ENCODE measurements at regions not wholly inside any gene's neighbourhood (a gene's known extent, or its start where the extent isn't known, plus 50 kb on each side); places are given as distances from the start of the nearest gene placed in this dataset.

DNA sequence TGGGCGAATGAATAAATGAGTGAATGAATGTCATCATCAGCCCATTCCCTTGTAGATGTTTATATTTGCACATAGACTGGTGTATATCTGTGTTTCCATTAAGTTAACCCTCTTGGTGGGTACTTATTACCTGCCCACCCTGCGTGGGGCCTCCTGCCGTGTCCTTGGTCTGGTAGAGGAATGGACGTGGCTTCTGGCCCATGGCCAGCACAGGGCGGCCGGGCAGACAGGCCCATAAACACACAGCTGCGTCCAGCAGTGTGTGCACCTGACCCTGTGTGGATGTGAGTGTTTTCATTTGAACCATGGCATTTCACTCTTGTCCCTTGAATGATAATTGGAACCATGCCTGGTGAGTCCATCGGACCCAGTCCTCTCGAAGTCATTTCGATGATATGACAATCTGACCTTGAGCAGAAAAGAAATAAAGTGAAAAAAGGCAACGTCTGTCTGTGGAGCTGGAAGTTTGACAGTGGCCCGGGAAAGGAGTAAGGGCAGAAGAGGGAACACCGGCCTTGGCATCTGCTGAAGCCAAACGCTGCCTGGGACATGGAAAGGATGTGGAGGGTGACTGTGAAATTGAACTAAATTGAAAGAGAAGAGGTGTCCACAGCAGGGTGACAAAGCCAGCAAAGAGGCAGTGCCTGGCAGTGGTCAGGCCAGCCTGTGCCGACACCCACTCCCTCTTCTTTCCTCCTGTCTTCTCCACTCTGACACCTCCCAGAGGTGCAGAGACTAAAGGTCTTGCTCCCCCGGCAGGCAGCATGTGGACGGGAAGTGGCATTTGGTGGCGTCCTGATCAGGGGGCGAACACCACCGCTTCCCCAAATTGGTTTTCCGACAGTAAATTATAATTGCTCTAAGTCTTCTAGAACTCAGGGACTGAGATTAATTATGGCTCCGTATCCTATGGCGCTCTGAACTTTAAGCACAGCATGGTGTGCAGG lies 199.0 kb upstream of the ZMIZ1 start:
- TF ChIP-seq FOXM1 (IDR thresholded peaks at IDR 0.05; ENCODE audit: borderline replicate concordance) (no peak), ZNF384 (IDR thresholded peaks at IDR 0.05) (no peak), BHLHE40 (IDR thresholded peaks at IDR 0.05; ENCODE audit: borderline replicate concordance) (no peak), ELF4 (IDR thresholded peaks at IDR 0.05) (no peak), ARNT (IDR thresholded peaks at IDR 0.05) (no peak), SUZ12 (IDR thresholded peaks at IDR 0.05) (no peak), L3MBTL2 (conservative IDR thresholded peaks at IDR 0.05) (no peak), FOXA1 (IDR thresholded peaks at IDR 0.05) (no peak), CTBP1 (IDR thresholded peaks at IDR 0.05; ENCODE audit: borderline replicate concordance) (no peak), SP1 (IDR thresholded peaks at IDR 0.05) (no peak), LEF1 (IDR thresholded peaks at IDR 0.05; ENCODE audit: borderline replicate concordance) (no peak), FOXK2 (IDR thresholded peaks at IDR 0.05) (no peak), HDGF (IDR thresholded peaks at IDR 0.05; ENCODE audit: borderline replicate concordance) (no peak), NFRKB (IDR thresholded peaks at IDR 0.05) (no peak), TARDBP (IDR thresholded peaks at IDR 0.05) (no peak)
- TF ChIP-seq, protein P1, sequence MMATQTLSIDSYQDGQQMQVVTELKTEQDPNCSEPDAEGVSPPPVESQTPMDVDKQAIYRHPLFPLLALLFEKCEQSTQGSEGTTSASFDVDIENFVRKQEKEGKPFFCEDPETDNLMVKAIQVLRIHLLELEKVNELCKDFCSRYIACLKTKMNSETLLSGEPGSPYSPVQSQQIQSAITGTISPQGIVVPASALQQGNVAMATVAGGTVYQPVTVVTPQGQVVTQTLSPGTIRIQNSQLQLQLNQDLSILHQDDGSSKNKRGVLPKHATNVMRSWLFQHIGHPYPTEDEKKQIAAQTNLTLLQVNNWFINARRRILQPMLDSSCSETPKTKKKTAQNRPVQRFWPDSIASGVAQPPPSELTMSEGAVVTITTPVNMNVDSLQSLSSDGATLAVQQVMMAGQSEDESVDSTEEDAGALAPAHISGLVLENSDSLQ (IDR thresholded peaks at IDR 0.05) = no peak
- ChIA-PET POLR2A (no interaction called here), CTCF (no interaction called here)
- no peak for DNase-seq (ENCODE audit: extremely low spot score)

DNA sequence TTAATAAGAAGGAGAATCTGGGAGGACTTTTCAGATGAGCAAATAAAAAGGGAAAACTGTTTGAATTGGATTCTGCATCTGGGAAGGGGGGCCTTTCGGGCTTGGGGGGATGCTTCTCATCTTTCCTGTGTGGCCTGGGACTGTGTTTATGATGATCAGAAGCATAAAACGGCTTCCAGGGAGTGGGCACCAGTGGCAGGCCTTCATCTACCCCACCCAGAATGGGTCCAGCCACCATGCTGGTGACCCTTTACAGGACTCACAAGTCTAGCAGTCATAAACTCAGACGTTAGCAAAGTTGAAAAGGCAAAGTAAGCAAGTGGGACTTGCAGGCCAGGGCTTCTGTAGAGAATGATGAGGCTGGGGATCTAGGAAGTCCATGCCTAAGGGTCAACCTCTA lies 198.3 kb upstream of the ZMIZ1 start:
- no peak for DNase-seq (ENCODE audit: extremely low spot score)
- ChIA-PET POLR2A (no interaction called here), CTCF (no interaction called here)
- no peak for TF ChIP-seq CTBP1 (IDR thresholded peaks at IDR 0.05; ENCODE audit: borderline replicate concordance)
- TF ChIP-seq ARNT (IDR thresholded peaks at IDR 0.05) = no peak
- no peak for TF ChIP-seq FOXM1 (IDR thresholded peaks at IDR 0.05; ENCODE audit: borderline replicate concordance)
- no peak for TF ChIP-seq ZNF384 (IDR thresholded peaks at IDR 0.05)
- no peak for TF ChIP-seq BHLHE40 (IDR thresholded peaks at IDR 0.05; ENCODE audit: borderline replicate concordance)
- TF ChIP-seq TARDBP (IDR thresholded peaks at IDR 0.05) = no peak
- no peak for TF ChIP-seq ELF4 (IDR thresholded peaks at IDR 0.05)
- TF ChIP-seq, protein P1 (IDR thresholded peaks at IDR 0.05) = no peak
- no peak for TF ChIP-seq LEF1 (IDR thresholded peaks at IDR 0.05; ENCODE audit: borderline replicate concordance)
- TF ChIP-seq HDGF (IDR thresholded peaks at IDR 0.05; ENCODE audit: borderline replicate concordance) = no peak
- no peak for TF ChIP-seq NFRKB (IDR thresholded peaks at IDR 0.05)
- no peak for TF ChIP-seq L3MBTL2 (conservative IDR thresholded peaks at IDR 0.05)

DNA sequence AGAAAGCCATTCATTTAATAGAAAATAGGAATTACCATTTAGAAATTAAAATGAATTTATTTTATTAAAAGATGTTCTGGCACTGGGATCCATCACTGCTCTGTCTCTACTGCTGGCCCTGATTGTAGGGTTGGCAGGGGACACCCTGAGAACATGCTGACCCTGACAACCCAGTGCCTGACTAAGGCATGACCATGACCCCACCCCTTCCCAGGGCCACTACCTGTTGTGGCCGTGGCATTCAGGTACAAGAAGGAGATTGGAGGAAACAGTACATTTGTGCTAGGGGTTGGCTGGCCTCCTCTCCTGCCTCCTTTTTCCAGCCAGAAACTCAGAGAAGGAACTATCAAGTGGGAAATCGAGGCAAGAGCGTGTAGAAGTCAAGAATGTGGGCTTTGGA lies 197.0 kb upstream of the ZMIZ1 start:
- ChIA-PET CTCF (no interaction called here), POLR2A (no interaction called here)
- DNase-seq (ENCODE audit: extremely low spot score) = no peak
- TF ChIP-seq ELF4 (IDR thresholded peaks at IDR 0.05) (no peak), LEF1 (IDR thresholded peaks at IDR 0.05; ENCODE audit: borderline replicate concordance) (no peak), CTBP1 (IDR thresholded peaks at IDR 0.05; ENCODE audit: borderline replicate concordance) (no peak)

DNA sequence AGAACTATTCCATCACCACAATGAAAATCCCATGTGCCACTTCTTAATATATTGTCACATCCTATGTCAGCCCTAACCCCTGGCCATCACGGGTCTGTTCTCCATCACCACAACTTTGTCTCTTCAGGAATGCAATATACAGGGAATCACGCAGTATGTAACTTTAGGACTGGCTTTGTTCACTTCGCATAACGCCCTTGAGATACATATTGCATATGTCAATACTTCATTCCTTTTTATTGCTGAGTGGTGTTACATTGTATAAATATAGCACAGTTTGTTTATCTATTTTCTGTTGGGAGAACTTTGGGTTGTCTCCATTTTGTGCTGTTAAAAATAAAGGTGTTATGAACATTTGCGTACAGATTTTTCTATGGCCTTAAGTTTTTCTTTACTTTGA lies 195.4 kb upstream of the ZMIZ1 start:
- CTCF ChIA-PET = no interaction called here
- no peak for DNase-seq (ENCODE audit: extremely low spot score)
- POLR2A ChIA-PET = no interaction called here
- TF ChIP-seq, protein P1 (IDR thresholded peaks at IDR 0.05) = no peak
- TF ChIP-seq CTBP1 (IDR thresholded peaks at IDR 0.05; ENCODE audit: borderline replicate concordance) = no peak

DNA sequence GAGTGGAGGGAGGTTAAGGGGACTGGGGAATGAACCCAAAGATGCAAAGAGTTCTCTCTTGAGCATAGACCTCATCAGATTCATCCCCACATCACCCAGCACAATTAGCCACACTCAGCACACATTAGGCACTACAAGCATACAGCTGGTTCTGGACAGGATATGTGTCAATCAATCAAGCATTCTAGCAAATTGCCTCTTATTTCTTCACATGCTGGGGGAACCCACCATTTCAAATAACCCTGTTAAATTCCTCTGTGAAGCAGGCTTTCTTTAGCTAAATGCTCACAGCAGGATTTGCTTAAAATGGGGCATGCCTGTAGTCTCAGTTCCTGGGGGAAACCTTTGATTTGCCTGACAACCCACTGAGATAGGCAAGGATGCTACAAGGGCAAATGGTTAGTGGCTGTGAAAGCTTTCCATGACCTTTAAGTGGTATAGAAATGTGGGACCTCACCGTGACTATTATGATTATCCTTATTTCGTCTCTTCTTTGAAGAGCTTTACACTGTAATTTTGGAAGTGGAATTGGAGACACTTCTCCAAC lies 193.4 kb upstream of the ZMIZ1 start:
- POLR2A ChIA-PET = no interaction called here
- TF ChIP-seq ZNF384 (IDR thresholded peaks at IDR 0.05) (no peak), SUZ12 (IDR thresholded peaks at IDR 0.05) (no peak), CTBP1 (IDR thresholded peaks at IDR 0.05; ENCODE audit: borderline replicate concordance) (no peak), FOXM1 (IDR thresholded peaks at IDR 0.05; ENCODE audit: borderline replicate concordance) (no peak), ARNT (IDR thresholded peaks at IDR 0.05) (no peak), NFRKB (IDR thresholded peaks at IDR 0.05) (no peak), LEF1 (IDR thresholded peaks at IDR 0.05; ENCODE audit: borderline replicate concordance) (no peak), FOXK2 (IDR thresholded peaks at IDR 0.05) (no peak), ELF4 (IDR thresholded peaks at IDR 0.05) (no peak), SP1 (IDR thresholded peaks at IDR 0.05) (no peak)
- TF ChIP-seq, protein P1 (IDR thresholded peaks at IDR 0.05) = no peak
- CTCF ChIA-PET = interaction anchor here (0.6 kb wide), 1 partner anchor 363 kb away, joined by 3 read pairs; no protein-coding TSS in a partner anchor
- no peak for DNase-seq (ENCODE audit: extremely low spot score)

DNA sequence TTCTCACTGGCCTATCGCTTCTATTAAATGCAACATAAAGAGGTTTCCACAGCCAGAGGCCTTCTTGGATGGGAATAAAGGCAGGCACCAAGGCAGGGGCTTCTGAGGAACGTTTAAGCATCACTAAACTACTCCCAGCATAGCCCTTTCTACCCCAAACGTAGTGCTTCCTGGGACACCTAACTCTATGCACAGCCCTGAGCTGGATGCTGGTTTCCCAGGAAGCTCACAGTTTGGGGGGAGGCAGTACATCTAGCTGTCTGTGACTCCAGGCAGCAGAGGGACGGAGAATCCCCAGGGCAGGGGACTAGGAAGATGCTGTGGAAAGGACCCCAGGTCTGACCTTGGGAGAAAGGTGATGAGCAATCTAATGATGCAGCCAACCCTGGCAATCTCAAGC lies 192.8 kb upstream of the ZMIZ1 start:
- POLR2A ChIA-PET = no interaction called here
- no peak for DNase-seq (ENCODE audit: extremely low spot score)
- CTCF ChIA-PET = interaction anchor here (0.6 kb wide), 1 partner anchor 363 kb away, joined by 3 read pairs; no protein-coding TSS in a partner anchor
- TF ChIP-seq BHLHE40 (IDR thresholded peaks at IDR 0.05; ENCODE audit: borderline replicate concordance) = no peak
- no peak for TF ChIP-seq HDGF (IDR thresholded peaks at IDR 0.05; ENCODE audit: borderline replicate concordance)
- TF ChIP-seq NFRKB (IDR thresholded peaks at IDR 0.05) = no peak
- TF ChIP-seq ZNF384 (IDR thresholded peaks at IDR 0.05) = no peak
- TF ChIP-seq ARNT (IDR thresholded peaks at IDR 0.05) = no peak
- TF ChIP-seq, protein P1 (IDR thresholded peaks at IDR 0.05) = no peak
- TF ChIP-seq ELF4 (IDR thresholded peaks at IDR 0.05) = no peak
- TF ChIP-seq FOXA1 (IDR thresholded peaks at IDR 0.05) = no peak
- TF ChIP-seq CTBP1 (IDR thresholded peaks at IDR 0.05; ENCODE audit: borderline replicate concordance) = no peak
- TF ChIP-seq LEF1 (IDR thresholded peaks at IDR 0.05; ENCODE audit: borderline replicate concordance) = no peak
- TF ChIP-seq TARDBP (IDR thresholded peaks at IDR 0.05) = no peak

All from HEK293T (cell line).